ENCODE measurements at regions not wholly inside any gene's neighbourhood (a gene's known extent, or its start where the extent isn't known, plus 50 kb on each side); places are given as distances from the start of the nearest gene placed in this dataset.

DNA sequence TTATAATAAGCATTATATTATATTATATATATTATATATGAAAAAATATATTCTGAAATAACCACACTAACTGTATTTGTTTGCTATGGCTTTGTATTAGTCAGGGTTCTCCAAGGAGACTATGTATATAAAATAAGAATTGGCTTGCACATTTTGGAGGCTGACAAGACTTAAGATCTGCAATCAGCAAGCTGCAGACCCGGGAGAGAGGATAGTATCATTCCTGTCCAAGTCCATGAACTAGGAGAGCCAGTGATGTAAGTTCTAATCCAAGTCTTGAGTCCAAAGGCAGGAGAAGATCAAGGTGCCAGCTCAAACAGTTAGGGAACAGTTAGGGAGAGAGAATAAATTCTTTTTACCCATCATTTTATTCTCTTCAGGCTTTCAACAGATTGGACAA lies 639.5 kb downstream of the PLPP3 start:
- Histone ChIP-seq H3K4me2 (ENCODE audit: insufficient read depth in 1 of 2, low read depth in 2 of 2, low read length in 2 of 2) (no peak overlapping the region), H3K18ac (ENCODE audit: extremely low read depth, low read length) (no peak overlapping the region), H2BK120ac (replicated peaks; ENCODE audit: low read depth, low read length) (no peak overlapping the region), H2BK15ac (ENCODE audit: low read length) (no peak overlapping the region), H4K8ac (ENCODE audit: extremely low read depth, insufficient read depth, low read length) (no peak overlapping the region), H3K56ac (replicated peaks; ENCODE audit: insufficient read length, low read depth, low read length) (no peak overlapping the region), H3K4me3 (ENCODE audit: extremely low read depth in 1 of 4, insufficient read depth in 2 of 4, low read depth in 3 of 4, low read length in 4 of 4) (no peak overlapping the region), H3K79me2 (ENCODE audit: control insufficient read depth in 1 of 2, insufficient read depth in 2 of 2, low read length in 2 of 2) (no peaks in the 10 kb centered on the region), H3K14ac (ENCODE audit: insufficient read length) (no peak overlapping the region), H2BK12ac (ENCODE audit: low read depth, low read length) (no peak overlapping the region), H3K23ac (ENCODE audit: insufficient read length) (no peak overlapping the region), H2BK20ac (ENCODE audit: low read length) (no peak overlapping the region), H4K5ac (ENCODE audit: insufficient read length, low read depth, low read length) (no peak overlapping the region), H3K23me2 (ENCODE audit: low read depth, low read length) (no peaks in the 10 kb centered on the region), H3K36me3 (ENCODE audit: control insufficient read depth in 2 of 4, insufficient read depth in 4 of 4, low read length in 3 of 4) (no peaks in the 10 kb centered on the region), H3K27me3 (replicated peaks in 1 of 4; ENCODE audit: control insufficient read depth in 3 of 4, extremely low read depth in 1 of 4, insufficient read depth in 3 of 4, low read length in 3 of 4) (no peaks in the 10 kb centered on the region), H2BK5ac (ENCODE audit: low read depth, low read length) (no peak overlapping the region), H4K20me1 (replicated peaks in 1 of 2; ENCODE audit: control insufficient read depth in 1 of 2, insufficient read depth in 2 of 2, low read length in 2 of 2) (no peaks in the 10 kb centered on the region), H3K9ac (replicated peaks in 1 of 4; ENCODE audit: extremely low read depth in 1 of 4, low read depth in 3 of 4, low read length in 3 of 4) (no peak overlapping the region), H4K91ac (replicated peaks; ENCODE audit: insufficient read length, low read length) (no peak overlapping the region), H3K79me1 (ENCODE audit: low read depth, low read length) (no peaks in the 10 kb centered on the region), H3K4ac (replicated peaks; ENCODE audit: insufficient read length, low read depth, low read length) (no peak overlapping the region), H3K4me1 (replicated peaks in 1 of 4; ENCODE audit: control insufficient read depth in 3 of 4, insufficient read depth in 4 of 4, low read length in 3 of 4) (no peaks in the 10 kb centered on the region), H3K27ac (ENCODE audit: low read depth, low read length) (no peak overlapping the region), H2AFZ (ENCODE audit: low read length) (no peak overlapping the region), H3K9me3 (ENCODE audit: insufficient read depth in 2 of 2, low read depth in 1 of 2, low read length in 1 of 2) (0 out of 4 replicates have a peak, but pooled peaks cover 0 to under 1% of the 10 kb centered on the region in 2 experiments), H2AK5ac (ENCODE audit: low read depth, low read length) (no peak overlapping the region)
- ChIA-PET CTCF (ENCODE audit: partially characterized antibody) (interaction anchor here (0.8 to 1.4 kb wide), 3 partner anchors 11 to 456 kb away, joined by 3 to 4 read pairs (median 3); no protein-coding TSS in a partner anchor), POLR2A (ENCODE audit: partially characterized antibody) (no interaction called here)
- DNase-seq (ENCODE audit: low read depth in 1 of 2, low spot score in 2 of 2), result no peak
- 94% methylated on average over 1 of the region's 1 CpG; no CpG with 5 or more reads in 1 of the 2 experiments for WGBS, 2 experiments (ENCODE audit: extremely low coverage in 1 of 2, insufficient coverage in 1 of 2, insufficient read length in 1 of 2, insufficient replicate concordance in 2 of 2, low coverage in 1 of 2, low lambda C conversion rate in 2 of 2, missing lambda C conversion rate in 1 of 2)
- no peak for FAIRE-seq
- TF ChIP-seq SIN3A (conservative IDR thresholded peaks at IDR 0.05 in 1 of 2, IDR thresholded peaks at IDR 0.05 in 1 of 2; ENCODE audit: low read depth in 1 of 2, low read length in 2 of 2), result no peak
- TF ChIP-seq EZH2 (IDR thresholded peaks at IDR 0.05; ENCODE audit: low read depth, low read length, severe bottlenecking), result no peak
- TF ChIP-seq MAX (IDR thresholded peaks at IDR 0.05), result no peak
- no peak for TF ChIP-seq HDAC2 (IDR thresholded peaks at IDR 0.05; ENCODE audit: borderline replicate concordance in 1 of 2, low read depth in 2 of 2, low read length in 2 of 2)
- no peak for TF ChIP-seq SP2 (IDR thresholded peaks at IDR 0.05; ENCODE audit: low read length)
- no peak for TF ChIP-seq BACH1 (IDR thresholded peaks at IDR 0.05; ENCODE audit: low read length)
- no peak for TF ChIP-seq SRF (IDR thresholded peaks at IDR 0.05; ENCODE audit: low read depth, low read length)
- TF ChIP-seq TCF12 (IDR thresholded peaks at IDR 0.05; ENCODE audit: low read depth, low read length), result no peak
- TF ChIP-seq ASH2L (IDR thresholded peaks at IDR 0.05; ENCODE audit: low read length), result no peak
- TF ChIP-seq NRF1 (IDR thresholded peaks at IDR 0.05; ENCODE audit: low read depth, low read length), result no peak
- TF ChIP-seq POLR2A (IDR thresholded peaks at IDR 0.05; ENCODE audit: control extremely low read depth in 1 of 2, low read depth in 2 of 2, low read length in 2 of 2), result no peak
- TF ChIP-seq BCL11A (IDR thresholded peaks at IDR 0.05; ENCODE audit: low read depth in 2 of 2, low read length in 2 of 2), result no peak
- no peak for TF ChIP-seq BRCA1 (IDR thresholded peaks at IDR 0.05; ENCODE audit: low read depth, low read length)
- no peak for TF ChIP-seq CBX5 (IDR thresholded peaks at IDR 0.05; ENCODE audit: low read depth, low read length)
